GM12874 (cell line): ENCODE measurements at regions not wholly inside any gene's neighbourhood (a gene's known extent, or its start where the extent isn't known, plus 50 kb on each side); places are given as distances from the start of the nearest gene placed in this dataset.

ENCODE experiments used
- TF ChIP-seq, protein P1 (sequence below): IDR thresholded peaks from 2 replicates; pipeline ENCODE4 v1.5.1; 2011; ENCODE audit warnings: low read depth, mild to moderate bottlenecking, control low read depth, low read length, moderate library complexity; ENCODE audit not compliant: insufficient read depth

DNA sequence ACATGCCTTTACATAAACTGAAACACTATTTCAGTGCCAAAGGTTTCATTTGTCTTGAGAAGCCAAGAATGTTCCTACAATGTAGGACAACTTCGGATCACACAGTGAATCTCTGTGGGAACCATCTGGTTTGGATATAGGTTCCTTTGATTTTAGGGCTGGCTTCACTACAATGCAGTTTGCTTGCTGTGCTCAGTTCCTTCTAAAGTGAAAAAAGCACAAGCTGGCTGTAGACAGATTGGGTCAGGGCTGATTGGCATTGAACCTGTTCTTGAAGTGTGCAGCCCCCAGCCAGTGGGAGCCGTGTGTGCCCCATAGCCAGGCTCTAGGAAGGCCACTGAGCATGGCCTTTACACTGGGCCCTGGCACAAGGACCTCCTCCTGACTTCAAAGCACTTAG is 167.9 kb upstream of the HNRNPA3 start:
- TF ChIP-seq, protein P1, sequence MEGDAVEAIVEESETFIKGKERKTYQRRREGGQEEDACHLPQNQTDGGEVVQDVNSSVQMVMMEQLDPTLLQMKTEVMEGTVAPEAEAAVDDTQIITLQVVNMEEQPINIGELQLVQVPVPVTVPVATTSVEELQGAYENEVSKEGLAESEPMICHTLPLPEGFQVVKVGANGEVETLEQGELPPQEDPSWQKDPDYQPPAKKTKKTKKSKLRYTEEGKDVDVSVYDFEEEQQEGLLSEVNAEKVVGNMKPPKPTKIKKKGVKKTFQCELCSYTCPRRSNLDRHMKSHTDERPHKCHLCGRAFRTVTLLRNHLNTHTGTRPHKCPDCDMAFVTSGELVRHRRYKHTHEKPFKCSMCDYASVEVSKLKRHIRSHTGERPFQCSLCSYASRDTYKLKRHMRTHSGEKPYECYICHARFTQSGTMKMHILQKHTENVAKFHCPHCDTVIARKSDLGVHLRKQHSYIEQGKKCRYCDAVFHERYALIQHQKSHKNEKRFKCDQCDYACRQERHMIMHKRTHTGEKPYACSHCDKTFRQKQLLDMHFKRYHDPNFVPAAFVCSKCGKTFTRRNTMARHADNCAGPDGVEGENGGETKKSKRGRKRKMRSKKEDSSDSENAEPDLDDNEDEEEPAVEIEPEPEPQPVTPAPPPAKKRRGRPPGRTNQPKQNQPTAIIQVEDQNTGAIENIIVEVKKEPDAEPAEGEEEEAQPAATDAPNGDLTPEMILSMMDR = no peak

DNA sequence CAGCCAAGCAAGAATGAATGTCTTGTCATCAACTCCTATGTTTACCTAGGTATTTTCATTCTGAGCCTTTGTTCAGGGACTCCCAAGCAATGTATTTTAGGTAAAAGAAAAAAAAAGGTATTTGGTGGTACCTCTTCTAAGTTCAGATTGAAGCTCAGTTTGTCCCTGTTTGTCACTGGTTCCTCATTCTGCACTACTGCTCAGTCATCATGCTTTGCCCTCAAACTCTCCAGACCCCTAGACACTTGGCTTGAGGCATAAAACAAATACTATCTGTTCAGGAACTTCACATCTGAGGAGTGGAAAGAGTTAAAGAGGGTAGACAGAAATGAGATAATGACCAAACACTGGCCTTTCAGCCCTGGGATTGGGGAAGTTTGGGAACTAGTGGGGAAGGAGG is 163.6 kb upstream of the HNRNPA3 start:
- TF ChIP-seq, protein P1 = no peak

DNA sequence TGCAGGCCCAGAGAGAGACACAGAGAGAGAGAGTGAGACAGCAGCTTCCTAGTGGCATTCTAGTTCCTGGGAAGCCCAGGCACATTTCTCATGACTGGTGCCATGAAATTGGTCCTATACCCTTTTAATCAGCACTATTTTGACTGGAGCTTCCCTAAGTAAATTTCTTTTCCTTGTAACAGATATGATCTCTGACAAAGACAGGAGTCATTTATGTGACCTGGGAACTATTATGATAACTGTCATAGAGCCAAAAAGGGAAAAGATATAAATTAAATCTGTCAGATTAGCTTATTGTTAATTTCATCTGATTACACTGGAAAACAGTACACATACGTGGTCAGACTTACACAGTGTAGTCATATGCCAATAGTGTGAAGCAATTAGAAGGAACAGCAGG is 161.3 kb upstream of the HNRNPA3 start:
- TF ChIP-seq, protein P1 = no peak

DNA sequence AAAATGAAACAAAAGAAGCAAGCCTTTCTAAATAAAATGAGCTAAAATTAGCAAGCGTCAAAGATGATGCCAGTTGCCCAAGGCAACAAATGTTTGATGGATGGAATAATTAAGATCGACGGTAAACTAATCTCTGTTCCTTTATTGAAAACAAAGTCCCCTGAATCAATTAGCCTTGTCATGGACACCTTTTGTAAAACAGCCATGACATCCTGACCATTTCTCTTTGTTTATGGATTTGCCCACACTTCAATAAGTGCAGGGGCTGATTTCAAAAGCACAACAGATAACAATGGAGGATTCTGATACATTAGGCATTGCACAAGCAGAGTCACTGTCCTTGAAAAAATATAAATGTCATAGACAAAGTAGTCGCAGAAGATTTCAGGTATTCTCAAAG is 160.1 kb upstream of the HNRNPA3 start:
- TF ChIP-seq, protein P1 = no peak

DNA sequence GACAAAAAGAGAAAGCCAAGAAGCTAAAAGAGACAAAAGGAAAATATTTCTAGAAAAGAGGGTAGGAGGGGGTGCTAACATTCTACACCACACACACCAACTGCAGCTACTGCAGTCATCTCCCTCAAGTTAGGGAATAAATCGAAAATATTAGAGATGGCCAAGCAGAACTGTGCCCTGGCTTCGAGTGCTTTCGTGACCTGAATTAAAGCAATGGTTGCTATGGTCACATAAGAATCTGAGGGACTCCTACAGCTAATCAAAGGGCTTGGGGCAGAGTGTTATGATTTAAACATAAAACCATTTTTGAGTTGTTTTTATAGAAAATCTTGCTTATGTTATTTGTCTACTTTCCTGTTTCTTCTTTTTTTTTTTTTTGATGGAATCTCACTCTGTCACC is 159.6 kb upstream of the HNRNPA3 start:
- TF ChIP-seq, protein P1 = no peak

DNA sequence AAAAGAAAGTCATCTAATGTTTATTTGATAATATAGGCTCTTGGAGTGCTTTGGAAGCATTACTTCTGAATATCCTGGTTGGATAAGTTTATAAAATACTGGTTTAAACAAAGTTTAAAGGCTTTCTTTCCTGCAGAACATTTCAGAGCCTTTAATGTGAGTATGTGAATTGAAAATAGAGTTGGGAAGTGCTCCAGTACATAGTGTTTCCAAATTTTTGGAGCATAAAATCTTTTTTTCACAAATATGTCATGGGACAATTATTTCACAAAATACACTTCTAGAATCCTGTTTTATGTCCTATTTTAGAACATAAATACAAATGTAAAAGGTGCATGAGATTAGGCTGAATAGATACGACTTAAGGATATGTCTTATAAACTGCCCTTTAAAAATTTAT is 158.9 kb upstream of the HNRNPA3 start:
- TF ChIP-seq, protein P1 = no peak

DNA sequence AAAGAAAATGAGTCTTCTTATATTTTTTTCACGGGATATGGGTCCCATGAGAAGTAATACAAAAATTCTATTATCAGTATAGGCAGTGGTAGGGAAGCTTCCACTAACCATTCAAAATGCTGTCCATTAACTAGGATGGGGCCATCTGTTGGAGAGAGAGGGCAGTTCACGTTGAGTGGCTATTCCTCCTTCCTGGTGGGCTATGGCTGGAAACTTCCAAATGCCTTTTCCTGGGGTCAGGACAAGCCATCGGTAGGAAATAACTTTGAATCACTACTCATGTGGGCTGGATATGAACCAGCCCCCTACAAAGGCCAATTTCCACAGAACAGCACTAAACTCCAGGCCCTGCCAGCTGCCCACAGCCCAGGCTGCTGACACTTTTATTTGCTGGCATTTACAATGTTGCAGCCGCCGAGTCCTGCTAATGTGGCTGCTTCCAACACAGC is 156.1 kb upstream of the HNRNPA3 start:
- TF ChIP-seq, protein P1 = 0 out of 2 replicates have a peak, but pooled peaks have one; percentile 10

DNA sequence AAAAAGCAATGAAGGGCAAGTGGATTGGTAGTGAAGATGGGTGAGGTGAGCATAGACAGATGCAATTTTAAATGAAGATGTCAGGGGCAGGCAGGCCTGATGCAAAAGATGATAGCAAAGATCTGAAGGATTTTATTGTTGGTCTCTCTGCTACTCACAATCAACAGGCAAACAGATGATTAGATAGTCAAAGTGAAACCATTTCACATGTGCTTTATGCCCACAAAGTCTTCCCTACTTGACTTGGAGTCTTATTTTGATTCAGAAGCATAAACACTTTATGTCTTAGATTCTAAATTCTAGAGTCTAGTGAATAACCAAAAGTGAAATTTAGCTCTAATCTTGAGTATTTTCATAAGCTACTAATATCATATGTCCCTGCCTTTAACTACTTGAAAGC is 153.8 kb upstream of the HNRNPA3 start:
- TF ChIP-seq, protein P1 = no peak
